ENCODE measurements at regions not wholly inside any gene's neighbourhood (a gene's known extent, or its start where the extent isn't known, plus 50 kb on each side); places are given as distances from the start of the nearest gene placed in this dataset.

DNA sequence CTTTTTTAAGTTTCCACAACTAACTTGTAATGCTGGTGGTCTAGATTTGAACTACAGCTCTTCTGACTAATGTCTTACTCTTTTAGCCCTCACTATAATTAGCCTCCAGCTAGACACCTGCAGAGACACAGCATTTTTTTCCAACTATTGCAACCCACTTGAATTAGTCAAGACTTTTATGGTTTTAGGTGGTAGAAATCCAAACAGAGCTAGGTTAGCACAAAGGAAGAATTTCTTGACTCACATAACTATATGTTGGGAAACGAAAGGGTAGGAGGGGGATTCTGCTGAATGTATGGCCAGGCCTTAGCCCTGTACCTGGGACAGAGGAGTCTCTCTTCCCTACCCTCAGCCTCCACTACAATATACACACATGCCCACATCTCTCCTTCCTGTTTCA lies 586.1 kb downstream of the INHBA start:
- TF ChIP-seq, protein P1, sequence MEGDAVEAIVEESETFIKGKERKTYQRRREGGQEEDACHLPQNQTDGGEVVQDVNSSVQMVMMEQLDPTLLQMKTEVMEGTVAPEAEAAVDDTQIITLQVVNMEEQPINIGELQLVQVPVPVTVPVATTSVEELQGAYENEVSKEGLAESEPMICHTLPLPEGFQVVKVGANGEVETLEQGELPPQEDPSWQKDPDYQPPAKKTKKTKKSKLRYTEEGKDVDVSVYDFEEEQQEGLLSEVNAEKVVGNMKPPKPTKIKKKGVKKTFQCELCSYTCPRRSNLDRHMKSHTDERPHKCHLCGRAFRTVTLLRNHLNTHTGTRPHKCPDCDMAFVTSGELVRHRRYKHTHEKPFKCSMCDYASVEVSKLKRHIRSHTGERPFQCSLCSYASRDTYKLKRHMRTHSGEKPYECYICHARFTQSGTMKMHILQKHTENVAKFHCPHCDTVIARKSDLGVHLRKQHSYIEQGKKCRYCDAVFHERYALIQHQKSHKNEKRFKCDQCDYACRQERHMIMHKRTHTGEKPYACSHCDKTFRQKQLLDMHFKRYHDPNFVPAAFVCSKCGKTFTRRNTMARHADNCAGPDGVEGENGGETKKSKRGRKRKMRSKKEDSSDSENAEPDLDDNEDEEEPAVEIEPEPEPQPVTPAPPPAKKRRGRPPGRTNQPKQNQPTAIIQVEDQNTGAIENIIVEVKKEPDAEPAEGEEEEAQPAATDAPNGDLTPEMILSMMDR (IDR thresholded peaks at IDR 0.05) = no peak
- Histone ChIP-seq H3K4me1 (ENCODE audit: control insufficient read depth in 1 of 2, low read depth in 2 of 2) (no peaks in the 10 kb centered on the region), H3K36me3 (no peaks in the 10 kb centered on the region), H3K27me3 (replicated peaks; ENCODE audit: insufficient read depth) (no peaks in the 10 kb centered on the region), H3K4me3 (no peak overlapping the region), H3K27ac (no peak overlapping the region), H3K9me3 (no peaks in the 10 kb centered on the region)
- no peak for DNase-seq (ENCODE audit: low spot score)
- no peak for ATAC-seq (ENCODE audit: insufficient number of reproducible peaks, low FRiP score, low read depth)

DNA sequence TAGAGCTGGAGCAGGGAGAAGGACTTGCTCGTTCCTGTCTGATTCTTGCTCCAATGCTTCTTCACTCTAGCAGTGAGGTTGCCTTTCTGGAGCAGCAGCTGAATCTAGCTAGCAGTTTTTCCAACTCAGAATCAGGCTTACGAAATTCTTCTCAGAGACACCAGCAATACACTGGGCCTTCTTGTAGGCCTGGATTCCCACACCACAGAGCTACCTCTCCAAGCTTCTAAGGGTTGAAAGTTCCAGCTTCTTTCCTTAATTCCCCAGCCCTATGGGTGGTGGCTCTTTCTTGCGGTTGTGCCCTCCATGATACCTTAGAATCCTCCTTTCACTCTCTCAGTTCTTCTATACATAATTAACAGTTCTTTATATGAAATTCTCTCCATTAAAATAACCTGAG lies 586.6 kb downstream of the INHBA start:
- TF ChIP-seq, protein P1 (IDR thresholded peaks at IDR 0.05) = no peak
- Histone ChIP-seq H3K27me3 (replicated peaks; ENCODE audit: insufficient read depth) (no peaks in the 10 kb centered on the region), H3K4me3 (no peak overlapping the region), H3K9me3 (no peaks in the 10 kb centered on the region), H3K27ac (no peak overlapping the region), H3K4me1 (ENCODE audit: control insufficient read depth in 1 of 2, low read depth in 2 of 2) (no peaks in the 10 kb centered on the region), H3K36me3 (no peaks in the 10 kb centered on the region)
- no peak for ATAC-seq (ENCODE audit: insufficient number of reproducible peaks, low FRiP score, low read depth)
- DNase-seq (ENCODE audit: low spot score) = no peak

DNA sequence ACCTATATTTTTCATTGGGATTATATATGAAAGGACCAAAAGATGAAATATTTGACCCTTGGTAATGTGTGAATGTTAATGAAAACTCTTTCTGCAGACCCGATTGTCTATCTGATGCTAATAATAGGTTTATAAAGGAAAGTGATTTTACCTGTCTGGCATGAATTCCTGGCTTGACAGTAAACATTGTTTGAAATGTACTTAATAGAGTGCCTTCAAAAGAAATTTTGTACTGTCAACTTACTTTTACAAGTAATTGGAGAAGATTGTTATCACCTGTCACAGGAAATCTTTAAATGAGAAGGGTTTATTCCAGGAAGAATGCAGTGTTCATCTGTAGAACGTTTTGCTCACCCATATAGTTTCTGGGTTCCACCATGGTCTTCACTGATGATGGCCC lies 588.2 kb downstream of the INHBA start:
- no peaks in the 10 kb centered on the region for H3K36me3 ChIP-seq
- H3K9me3 ChIP-seq = no peaks in the 10 kb centered on the region
- no peaks in the 10 kb centered on the region for H3K27me3 ChIP-seq (replicated peaks; ENCODE audit: insufficient read depth)
- H3K27ac ChIP-seq = no peak overlapping the region
- H3K4me3 ChIP-seq = no peak overlapping the region
- no peak for DNase-seq (ENCODE audit: low spot score)
- no peak for ATAC-seq (ENCODE audit: insufficient number of reproducible peaks, low FRiP score, low read depth)
- TF ChIP-seq, protein P1 (IDR thresholded peaks at IDR 0.05) = no peak
- H3K4me1 ChIP-seq (ENCODE audit: control insufficient read depth in 1 of 2, low read depth in 2 of 2) = no peaks in the 10 kb centered on the region

DNA sequence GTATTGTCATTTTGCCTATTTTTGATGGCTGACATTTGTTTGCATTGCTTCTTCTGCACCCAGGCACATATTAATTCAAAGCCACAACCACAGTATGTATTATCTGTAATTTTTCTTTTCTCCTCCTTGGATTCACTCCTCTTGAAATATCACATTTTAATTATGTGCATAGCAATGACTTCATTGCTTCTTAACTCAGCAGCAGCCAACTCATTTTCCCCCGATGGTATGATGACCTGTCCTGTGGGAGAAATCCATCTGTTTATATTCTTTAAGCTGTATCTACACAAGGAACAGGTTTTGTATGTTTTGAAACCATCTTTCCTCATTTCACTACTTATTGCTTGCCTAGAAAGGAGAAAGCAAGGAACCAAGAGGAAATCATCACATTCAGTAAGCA lies 588.8 kb downstream of the INHBA start:
- no peak for ATAC-seq (ENCODE audit: insufficient number of reproducible peaks, low FRiP score, low read depth)
- DNase-seq (ENCODE audit: low spot score) = no peak
- TF ChIP-seq, protein P1 (IDR thresholded peaks at IDR 0.05) = no peak
- H3K9me3 ChIP-seq = no peaks in the 10 kb centered on the region
- H3K27me3 ChIP-seq (replicated peaks; ENCODE audit: insufficient read depth) = no peaks in the 10 kb centered on the region
- no peaks in the 10 kb centered on the region for H3K4me1 ChIP-seq (ENCODE audit: control insufficient read depth in 1 of 2, low read depth in 2 of 2)
- H3K4me3 ChIP-seq = no peak overlapping the region
- no peak overlapping the region for H3K27ac ChIP-seq
- no peaks in the 10 kb centered on the region for H3K36me3 ChIP-seq

DNA sequence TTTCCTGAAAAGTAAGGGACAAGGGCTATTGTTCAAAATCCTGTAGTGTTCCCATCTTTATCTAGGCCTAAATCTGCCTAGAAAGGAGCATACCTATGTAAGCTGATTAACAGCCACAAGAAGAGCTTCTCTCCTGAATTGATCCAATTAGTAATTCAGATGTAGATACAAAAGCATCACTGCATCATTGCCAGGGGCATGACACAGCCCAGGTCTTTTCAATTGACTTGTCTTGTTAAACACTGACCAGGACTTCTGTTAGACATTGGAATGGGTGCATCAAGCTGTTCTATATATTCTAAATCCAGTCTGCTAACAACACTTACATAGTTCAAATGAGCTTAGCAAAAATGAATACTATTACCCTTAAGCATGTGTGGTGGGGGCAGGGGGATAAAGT lies 589.2 kb downstream of the INHBA start:
- no peak for DNase-seq (ENCODE audit: low spot score)
- no peaks in the 10 kb centered on the region for H3K4me1 ChIP-seq (ENCODE audit: control insufficient read depth in 1 of 2, low read depth in 2 of 2)
- H3K36me3 ChIP-seq = no peaks in the 10 kb centered on the region
- H3K27ac ChIP-seq = no peak overlapping the region
- TF ChIP-seq, protein P1 (IDR thresholded peaks at IDR 0.05) = no peak
- H3K27me3 ChIP-seq (replicated peaks; ENCODE audit: insufficient read depth) = no peaks in the 10 kb centered on the region
- no peak overlapping the region for H3K4me3 ChIP-seq
- no peaks in the 10 kb centered on the region for H3K9me3 ChIP-seq
- ATAC-seq (ENCODE audit: insufficient number of reproducible peaks, low FRiP score, low read depth) = no peak
